K562 (cell line): ENCODE measurements at regions not wholly inside any gene's neighbourhood (a gene's known extent, or its start where the extent isn't known, plus 50 kb on each side); places are given as distances from the start of the nearest gene placed in this dataset.

Experiments used
- ATAC-seq: fragments of 200-7000 bp; cut with Tn5 transposase; 3 replicates; pipeline ENCODE4 v1.9.1; 2020; ENCODE audit warnings: moderate library complexity
- BruUV-seq: library from RNA; stranded (reverse); fragments of 400-500 nt; replicated peaks from 2 replicates; lab custom pipeline; 2021; lab: Mats Ljungman, UMichigan
- CTCF ChIA-PET: fragments of 300-600 bp; formaldehyde crosslinking; extraction: SDS; loops from one replicate; lab custom pipeline; 2021; ENCODE audit warnings: low intra/inter-chr PET ratio; lab: Yijun Ruan, JAX
- POLR2A ChIA-PET: fragments of 300-600, 350-650 bp; sonication (Branson Sonifier 250); formaldehyde crosslinking; extraction: SDS; loops from one replicate; lab custom pipeline; 2021; ENCODE audit warnings: antibody characterized with exemption, inconsistent platforms; lab: Yijun Ruan, JAX
- DNase-seq, 4 experiments: peaks; one replicate each; pipeline versions ENCODE4 v3.0.0 to v3.0.0-alpha.2; 2011 to 2018; ENCODE audit warnings: low spot score in 3 of 4, mixed read lengths in 3 of 4; ENCODE audit errors: extremely low read depth in 1 of 4
- FAIRE-seq: peaks from 2 replicates; lab custom pipeline; 2011; peaks lifted over from hg19 to GRCh38; lab: Jason Lieb, UNC
- H2AFZ ChIP-seq: 2 replicates; pipeline ENCODE4 v1.6.0; 2011; ENCODE audit warnings: low read depth, low read length, control low read depth, inconsistent platforms
- H3K27ac ChIP-seq: fragments of 200-600 bp; 3 replicates; pipeline ENCODE4 v1.8.0; 2011; ENCODE audit warnings: low read depth, mild to moderate bottlenecking, control low read depth, inconsistent platforms, low read length, moderate library complexity, mixed read lengths; ENCODE audit errors: extremely low read depth
- H3K27me3 ChIP-seq, 2 experiments: fragments of 300-600 bp in 1 of 2; 2 replicates in 1 of 2; 3 replicates in 1 of 2; pipeline versions ENCODE4 v1.6.0 to v1.8.0; 2011; ENCODE audit warnings: inconsistent platforms in 2 of 2, low read length in 2 of 2, mild to moderate bottlenecking in 1 of 2, mixed read lengths in 1 of 2, moderate library complexity in 1 of 2; ENCODE audit not compliant: control insufficient read depth in 2 of 2, insufficient read depth in 2 of 2
- H3K36me3 ChIP-seq: fragments of 300-600 bp; 3 replicates; pipeline ENCODE4 v1.8.0; 2011; ENCODE audit warnings: mild to moderate bottlenecking, low read length, inconsistent platforms; ENCODE audit not compliant: control insufficient read depth, insufficient read depth
- H3K4me1 ChIP-seq, 2 experiments: fragments of 200-600 bp in 1 of 2; replicated peaks in 1 of 2; 2 replicates in 1 of 2; 3 replicates in 1 of 2; pipeline versions ENCODE4 v1.5.1 to v1.8.0; 2011; ENCODE audit warnings: inconsistent platforms in 2 of 2, low read length in 2 of 2, mild to moderate bottlenecking in 1 of 2, mixed read lengths in 1 of 2, moderate library complexity in 1 of 2; ENCODE audit not compliant: control insufficient read depth in 2 of 2, insufficient read depth in 2 of 2
- H3K4me2 ChIP-seq: 2 replicates; pipeline ENCODE4 v1.6.1; 2011; ENCODE audit warnings: low read length, control low read depth, inconsistent platforms, mixed read lengths; ENCODE audit not compliant: insufficient read depth
- H3K4me3 ChIP-seq: fragments of 200-600 bp; sonication (generic), shearing (Covaris generic); 2 replicates; pipeline ENCODE4 v1.5.1; 2016; ENCODE audit warnings: control low read depth, inconsistent platforms
- H3K79me2 ChIP-seq: fragments of 200-600 bp; 3 replicates; pipeline ENCODE4 v1.8.0; 2011; ENCODE audit warnings: low read length, inconsistent platforms; ENCODE audit not compliant: control insufficient read depth, insufficient read depth
- H3K9ac ChIP-seq, 2 experiments: 2 replicates each; pipeline versions ENCODE4 v1.6.0 to v1.6.1; 2011; ENCODE audit warnings: low read depth in 2 of 2, low read length in 2 of 2, control low read depth in 1 of 2, inconsistent platforms in 1 of 2, mild to moderate bottlenecking in 1 of 2, mixed read lengths in 1 of 2; ENCODE audit not compliant: insufficient read depth in 1 of 2
- H3K9me1 ChIP-seq: one replicate; pipeline ENCODE4 v1.6.0; 2011; ENCODE audit warnings: inconsistent platforms, mild to moderate bottlenecking, low read length, moderate library complexity; ENCODE audit not compliant: control insufficient read depth, insufficient read depth
- H3K9me3 ChIP-seq: replicated peaks from 2 replicates; pipeline ENCODE4 v1.5.1; 2011; ENCODE audit warnings: low read depth, low read length, inconsistent platforms; ENCODE audit not compliant: control insufficient read depth, insufficient read depth
- H4K20me1 ChIP-seq: replicated peaks from 2 replicates; pipeline ENCODE4 v1.6.1; 2011; ENCODE audit warnings: low read length, inconsistent platforms, mixed read lengths; ENCODE audit not compliant: control insufficient read depth, insufficient read depth
- BRF1 ChIP-seq: IDR thresholded peaks from 3 replicates; pipeline ENCODE4 v1.6.1; 2011; ENCODE audit warnings: borderline replicate concordance, mild to moderate bottlenecking; ENCODE audit not compliant: insufficient read length; ENCODE audit errors: extremely low read depth
- E4F1 ChIP-seq: fragments of 250-450 bp; sonication (Bioruptor Pico); IDR thresholded peaks from 2 replicates; pipeline ENCODE4 v1.5.0; 2021; ENCODE audit warnings: mild to moderate bottlenecking, borderline replicate concordance
- MEIS2 ChIP-seq: fragments of 450-650 bp; IDR thresholded peaks from 2 replicates; pipeline ENCODE4 v1.6.1; 2014; ENCODE audit warnings: mild to moderate bottlenecking; ENCODE audit not compliant: partially characterized antibody
- NR3C1 ChIP-seq: sonication (generic); formaldehyde crosslinking; IDR thresholded peaks from 2 replicates; pipeline ENCODE4 v1.8.1; 2022; ENCODE audit warnings: missing genetic modification reagents
- ZNF583 ChIP-seq: fragments of 250-450 bp; sonication (Bioruptor Pico); IDR thresholded peaks from 2 replicates; pipeline ENCODE4 v1.4.0; 2020
- WGBS: fragments of 100-300 bp; shearing (Covaris generic); methylation state at CpG from one replicate; pipeline ENCODE4 v1.1.6; 2016; ENCODE audit warnings: low coverage, mixed read lengths; ENCODE audit not compliant: insufficient coverage; ENCODE audit errors: missing lambda C conversion rate; 5-methylcytosine and 5-hydroxymethylcytosine counted together
- in situ Hi-C: fragments of 300-500 bp; cut with MboI; formaldehyde crosslinking; loops from 4 replicates; pipeline ENCODE4 v1.15.0; 2018; ENCODE audit warnings: inconsistent platforms, mixed read lengths
- intact Hi-C: fragments of 100-400 bp; cut with micrococcal nuclease; formaldehyde crosslinking; loops from 2 replicates; pipeline ENCODE4 v1.14.2; 2022

DNA sequence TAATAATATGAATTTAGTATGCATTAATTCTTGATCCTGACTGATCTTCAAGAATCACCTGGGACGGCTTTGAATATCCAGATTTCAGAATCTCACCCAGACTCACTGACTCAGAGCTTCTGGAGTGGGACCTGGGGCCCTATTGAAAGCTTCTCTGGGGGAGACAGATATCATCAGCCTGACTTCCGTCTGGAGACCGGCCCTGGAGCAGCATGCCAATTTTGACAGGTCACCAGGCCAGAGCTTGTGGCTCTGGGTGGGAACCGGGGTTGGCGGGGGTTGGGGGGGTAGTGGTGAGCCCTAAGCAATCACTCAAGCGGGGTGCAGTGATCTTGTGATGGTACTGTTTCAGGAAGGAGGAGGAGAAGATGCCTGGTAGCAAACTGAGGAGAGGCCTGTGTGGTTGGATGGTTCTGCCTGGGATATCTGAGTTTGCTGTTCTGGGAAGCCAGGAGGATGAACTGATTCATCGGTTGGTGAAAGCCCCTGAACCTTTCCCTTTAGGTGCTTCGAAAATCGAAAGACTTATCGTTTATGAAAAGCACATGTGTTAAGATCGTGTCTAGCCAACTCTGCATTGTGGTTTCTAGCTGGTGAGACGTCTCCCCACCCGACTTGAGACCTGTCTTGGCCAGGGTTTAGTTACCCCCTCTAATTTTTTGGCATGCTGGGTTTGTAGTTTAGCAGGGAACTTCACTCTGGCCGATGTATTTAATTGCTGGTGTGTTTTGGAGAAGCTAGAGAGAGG is 263.9 kb upstream of the C2CD4B start:
- FAIRE-seq: no peak
- in situ Hi-C loops (no loop called here), intact Hi-C loops (no loop called here)
- Histone ChIP-seq H3K4me3 (no peak overlapping the region), H3K4me1 (no peaks in the 10 kb centered on the region), H3K9me3 (no peaks in the 10 kb centered on the region), H3K4me2 (no peak overlapping the region), H3K27ac (no peak overlapping the region), H3K9ac (no peak overlapping the region), H3K79me2 (no peaks in the 10 kb centered on the region), H3K27me3 (peaks cover 4 to 13% of the 10 kb centered on the region in 2 experiments; a peak in 2 of 5 replicates), H3K9me1 (no peaks in the 10 kb centered on the region), H4K20me1 (no peaks in the 10 kb centered on the region), H3K36me3 (no peaks in the 10 kb centered on the region), H2AFZ (no peak overlapping the region)
- DNase-seq: no peak
- WGBS: 3% methylated on average over 13 of the region's 14 CpGs
- no peak for ATAC-seq
- ChIA-PET POLR2A (interaction anchor here (1.1 kb wide), 1 partner anchor 12 kb away, joined by 3 read pairs; no protein-coding TSS in a partner anchor), CTCF (no interaction called here)
- no TSS peak for BruUV-seq
- no peak for TF ChIP-seq ZNF583

DNA sequence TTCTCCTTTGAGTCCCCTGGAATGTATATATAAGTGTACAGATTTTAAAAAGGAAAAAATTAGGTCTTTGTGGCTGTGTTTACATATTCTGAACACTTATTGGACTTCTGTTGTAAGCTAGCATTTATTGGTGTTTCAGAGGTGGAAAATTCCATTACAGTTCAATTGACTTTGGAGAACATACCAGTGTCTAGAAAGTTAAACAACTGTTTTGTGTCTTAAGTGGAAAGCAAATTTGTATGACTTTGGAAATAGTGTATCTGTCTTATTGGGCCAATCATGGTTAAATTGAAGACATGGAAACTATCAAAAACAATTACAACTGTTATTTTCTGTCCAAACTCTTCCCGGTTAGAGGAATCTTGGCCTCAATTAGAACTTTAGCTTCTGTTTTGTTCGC is 265.0 kb upstream of the C2CD4B start:
- intact Hi-C loops: no loop called here
- H3K9me3 ChIP-seq: no peaks in the 10 kb centered on the region
- H3K9me1 ChIP-seq: no peaks in the 10 kb centered on the region
- H3K4me2 ChIP-seq: no peak overlapping the region
- H2AFZ ChIP-seq: no peak overlapping the region
- FAIRE-seq (no peak), ATAC-seq (no peak), DNase-seq (no peak)
- no peaks in the 10 kb centered on the region for H3K36me3 ChIP-seq
- H3K27ac ChIP-seq: no peak overlapping the region
- H4K20me1 ChIP-seq: no peaks in the 10 kb centered on the region
- no TSS peak for BruUV-seq
- WGBS: 0% methylated on average over 2 of the region's 2 CpGs
- POLR2A ChIA-PET: interaction anchor here (1.1 kb wide), 1 partner anchor 11 kb away, joined by 3 read pairs; no protein-coding TSS in a partner anchor
- in situ Hi-C loops: no loop called here
- H3K4me3 ChIP-seq: no peak overlapping the region
- CTCF ChIA-PET: no interaction called here
- H3K79me2 ChIP-seq: no peaks in the 10 kb centered on the region
- peaks cover 4 to 13% of the 10 kb centered on the region in 2 experiments; a peak in 2 of 5 replicates for H3K27me3 ChIP-seq
- TF ChIP-seq NR3C1 (CRISPR knock-in tag) (no peak), MEIS2 (no peak), BRF1 (no peak), E4F1 (CRISPR knock-in tag) (no peak)
- no peak overlapping the region for H3K9ac ChIP-seq
- H3K4me1 ChIP-seq: no peaks in the 10 kb centered on the region
